Gastroesophageal sphincter (tissue), 4 donors: ENCODE measurements at regions not wholly inside any gene's neighbourhood (a gene's known extent, or its start where the extent isn't known, plus 50 kb on each side); places are given as distances from the start of the nearest gene placed in this dataset.

Source experiments
- ATAC-seq: fragments of 150-250 bp; one replicate; pipeline ENCODE4 v1.9.1; 2016; ENCODE audit warnings: mild to moderate bottlenecking, moderate library complexity
- H3K27ac ChIP-seq, 4 donors: fragments of 200-600 bp; sonication (generic) in 3 of 4; 1 replicate in 3 of 4; 2 replicates in 1 of 4; pipeline ENCODE4 v1.5.1; 2016 to 2019
- H3K27me3 ChIP-seq: fragments of 200-600 bp; sonication (generic); one replicate; pipeline ENCODE4 v1.5.1; 2019
- H3K36me3 ChIP-seq, 2 donors: fragments of 200-600 bp; sonication (generic); one replicate each; pipeline ENCODE4 v1.5.1; 2019; ENCODE audit warnings: control low read depth in 1 of 2
- H3K4me1 ChIP-seq, 3 donors: fragments of 200-600 bp; sonication (generic); 1 replicate in 2 of 3; 2 replicates in 1 of 3; pipeline ENCODE4 v1.5.1; 2016 to 2019; ENCODE audit warnings: control low read depth in 2 of 3
- H3K4me3 ChIP-seq, 2 donors: fragments of 200-600 bp; sonication (generic); one replicate each; pipeline ENCODE4 v1.5.1; 2019; ENCODE audit warnings: mild to moderate bottlenecking in 1 of 2, moderate library complexity in 1 of 2
- H3K9me3 ChIP-seq, 3 donors: fragments of 200-600 bp; sonication (generic); one replicate each; pipeline ENCODE4 v1.5.1; 2017 to 2019; ENCODE audit warnings: control low read depth in 2 of 3
- EP300 ChIP-seq: sonication (generic); formaldehyde crosslinking; IDR thresholded peaks from one replicate; pipeline ENCODE4 v1.6.1; 2017; ENCODE audit warnings: antibody characterized with exemption, mild to moderate bottlenecking
- POLR2A ChIP-seq, 2 donors: fragments of 450-650 bp; IDR thresholded peaks; one replicate each; pipeline ENCODE4 v1.6.1; 2017; ENCODE audit warnings: antibody characterized with exemption in 2 of 2, mild to moderate bottlenecking in 2 of 2, moderate library complexity in 1 of 2
- POLR2AphosphoS5 ChIP-seq: sonication (generic); formaldehyde crosslinking; IDR thresholded peaks from one replicate; pipeline ENCODE4 v1.6.1; 2017; ENCODE audit warnings: antibody characterized with exemption
- WGBS, 2 donors: methylation state at CpG; one replicate each; pipeline ENCODE4 v1.1.5; 2018; ENCODE audit warnings: low coverage in 1 of 2; 5-methylcytosine and 5-hydroxymethylcytosine counted together
- TF ChIP-seq, protein P1 (sequence below), 4 experiments: fragments of 200-600 bp in 2 of 4; fragments of 450-650 bp in 2 of 4; sonication (generic) in 1 of 4; IDR thresholded peaks; one replicate each; pipeline ENCODE4 v1.5.1; 2017 to 2019; ENCODE audit warnings: antibody characterized with exemption in 4 of 4, mild to moderate bottlenecking in 2 of 4, moderate library complexity in 2 of 4

DNA sequence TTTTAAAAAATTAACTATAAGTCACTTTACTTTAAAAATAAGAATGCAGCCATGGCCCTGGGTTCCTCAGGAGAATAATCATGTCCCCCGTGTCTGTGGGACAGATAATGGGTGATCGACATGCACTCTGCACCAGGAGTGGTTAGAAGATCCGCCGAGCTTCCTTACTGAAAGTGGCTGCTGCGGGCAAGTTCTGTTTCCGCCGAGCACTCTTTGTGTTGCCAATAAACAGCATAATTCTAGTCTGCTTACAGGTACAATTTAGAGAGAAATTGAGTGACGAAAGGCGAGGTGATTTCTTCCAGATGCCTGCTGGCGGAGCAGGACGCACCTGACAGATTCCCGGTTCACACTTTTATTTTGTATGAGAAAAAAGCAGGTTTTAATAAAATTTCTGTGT, 139.0 kb downstream of the SOX1 start:
- H3K27me3 ChIP-seq: peaks cover 87% of the 10 kb centered on the region
- no peak for TF ChIP-seq POLR2A (IDR thresholded peaks at IDR 0.05)
- no peak for TF ChIP-seq POLR2AphosphoS5
- TF ChIP-seq, protein P1, sequence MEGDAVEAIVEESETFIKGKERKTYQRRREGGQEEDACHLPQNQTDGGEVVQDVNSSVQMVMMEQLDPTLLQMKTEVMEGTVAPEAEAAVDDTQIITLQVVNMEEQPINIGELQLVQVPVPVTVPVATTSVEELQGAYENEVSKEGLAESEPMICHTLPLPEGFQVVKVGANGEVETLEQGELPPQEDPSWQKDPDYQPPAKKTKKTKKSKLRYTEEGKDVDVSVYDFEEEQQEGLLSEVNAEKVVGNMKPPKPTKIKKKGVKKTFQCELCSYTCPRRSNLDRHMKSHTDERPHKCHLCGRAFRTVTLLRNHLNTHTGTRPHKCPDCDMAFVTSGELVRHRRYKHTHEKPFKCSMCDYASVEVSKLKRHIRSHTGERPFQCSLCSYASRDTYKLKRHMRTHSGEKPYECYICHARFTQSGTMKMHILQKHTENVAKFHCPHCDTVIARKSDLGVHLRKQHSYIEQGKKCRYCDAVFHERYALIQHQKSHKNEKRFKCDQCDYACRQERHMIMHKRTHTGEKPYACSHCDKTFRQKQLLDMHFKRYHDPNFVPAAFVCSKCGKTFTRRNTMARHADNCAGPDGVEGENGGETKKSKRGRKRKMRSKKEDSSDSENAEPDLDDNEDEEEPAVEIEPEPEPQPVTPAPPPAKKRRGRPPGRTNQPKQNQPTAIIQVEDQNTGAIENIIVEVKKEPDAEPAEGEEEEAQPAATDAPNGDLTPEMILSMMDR (IDR thresholded peaks at IDR 0.05): no peak
- TF ChIP-seq EP300: no peak
- H3K4me1 ChIP-seq: no peaks in the 10 kb centered on the region
- WGBS, 2 donors: 28 to 38% methylated on average over 3 to 12 of the region's 12 CpGs
- no peak for ATAC-seq
- no peaks in the 10 kb centered on the region for H3K36me3 ChIP-seq
- no peak overlapping the region for H3K4me3 ChIP-seq
- no peak overlapping the region for H3K27ac ChIP-seq
- no peaks in the 10 kb centered on the region for H3K9me3 ChIP-seq

DNA sequence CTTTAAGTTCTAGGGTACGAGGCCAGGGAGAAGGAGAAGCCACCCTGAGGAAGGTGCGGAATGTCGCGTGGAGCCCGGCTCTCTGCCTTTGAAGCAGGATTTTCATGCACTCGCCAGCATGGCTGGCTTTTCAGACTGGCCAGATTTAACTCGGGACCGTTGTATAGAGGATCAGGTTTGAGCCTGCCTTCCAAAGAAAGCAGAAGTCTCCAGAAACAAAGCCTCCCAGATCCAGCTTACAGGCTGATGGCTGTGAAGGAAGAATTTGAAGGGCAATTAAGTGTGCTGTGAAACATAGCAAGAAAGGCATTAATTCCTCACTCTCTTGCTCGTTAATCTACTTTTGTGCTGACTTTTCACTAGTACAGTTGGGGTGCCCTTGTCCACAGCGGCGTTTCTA, 140.2 kb downstream of the SOX1 start:
- Histone ChIP-seq H3K4me3 (no peak overlapping the region), H3K4me1 (no peaks in the 10 kb centered on the region), H3K36me3 (no peaks in the 10 kb centered on the region), H3K27me3 (peaks cover 76% of the 10 kb centered on the region), H3K9me3 (no peaks in the 10 kb centered on the region), H3K27ac (no peak overlapping the region)
- TF ChIP-seq POLR2AphosphoS5 (no peak), POLR2A (IDR thresholded peaks at IDR 0.05) (no peak)
- no peak for ATAC-seq
- WGBS, 2 donors: 44 to 57% methylated on average over 10 to 11 of the region's 11 CpGs

DNA sequence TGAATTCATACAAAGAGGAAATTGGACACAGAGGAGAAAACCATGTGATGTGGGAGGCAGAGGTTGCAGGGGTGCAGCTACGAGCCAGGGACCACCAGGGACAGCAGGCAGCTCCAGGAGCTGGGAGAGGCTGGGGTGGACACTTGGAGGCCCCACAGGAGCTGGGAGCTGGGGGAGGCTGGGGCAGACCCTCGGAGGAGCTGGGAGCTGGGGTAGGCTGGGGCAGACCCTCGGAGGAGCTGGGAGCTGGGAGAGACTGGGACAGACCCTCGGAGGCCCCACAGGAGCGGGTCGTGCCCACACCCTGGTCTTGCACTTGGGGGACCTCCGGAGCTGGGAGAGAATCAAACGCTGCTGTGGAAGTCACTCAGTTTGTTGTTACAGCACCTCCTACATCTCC, 141.7 kb downstream of the SOX1 start:
- H3K27ac ChIP-seq: no peak overlapping the region
- H3K27me3 ChIP-seq: peaks cover 71% of the 10 kb centered on the region
- H3K36me3 ChIP-seq: no peaks in the 10 kb centered on the region
- no peak for ATAC-seq
- H3K9me3 ChIP-seq: no peaks in the 10 kb centered on the region
- 57 to 69% methylated on average over 4 to 7 of the region's 8 CpGs for WGBS, 2 donors
- no peak overlapping the region for H3K4me3 ChIP-seq
- TF ChIP-seq POLR2AphosphoS5 (no peak), POLR2A (IDR thresholded peaks at IDR 0.05) (no peak), EP300 (no peak)
- TF ChIP-seq, protein P1 (IDR thresholded peaks at IDR 0.05): no peak
- H3K4me1 ChIP-seq: no peaks in the 10 kb centered on the region

DNA sequence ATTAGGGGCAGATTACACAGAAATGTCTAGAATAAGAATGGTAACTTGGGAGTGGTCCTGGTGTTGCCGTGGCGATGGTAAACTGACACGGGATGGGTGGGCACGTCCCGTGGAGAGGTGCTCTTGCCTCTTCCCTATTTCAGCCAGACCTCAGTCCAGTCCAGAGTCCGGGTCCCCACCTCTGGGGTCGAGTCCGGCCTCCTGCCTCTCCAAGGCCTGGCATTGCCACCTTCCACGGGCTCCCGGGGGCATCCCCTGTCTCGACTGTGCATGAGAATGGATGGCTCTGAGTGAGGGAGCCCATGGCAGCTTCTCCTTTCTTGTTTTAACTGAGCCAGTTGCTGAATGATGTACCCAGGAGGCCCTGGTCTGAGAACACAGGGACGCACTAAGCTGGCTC, 142.3 kb downstream of the SOX1 start:
- no peaks in the 10 kb centered on the region for H3K9me3 ChIP-seq
- ATAC-seq: no peak
- H3K27ac ChIP-seq: no peak overlapping the region
- 73 to 92% methylated on average over 2 to 8 of the region's 12 CpGs for WGBS, 2 donors
- no peak overlapping the region for H3K4me3 ChIP-seq
- H3K4me1 ChIP-seq: no peaks in the 10 kb centered on the region
- TF ChIP-seq POLR2A (IDR thresholded peaks at IDR 0.05): no peak
- no peak for TF ChIP-seq EP300
- TF ChIP-seq, protein P1 (IDR thresholded peaks at IDR 0.05): no peak
- TF ChIP-seq POLR2AphosphoS5: no peak
- no peaks in the 10 kb centered on the region for H3K36me3 ChIP-seq
- H3K27me3 ChIP-seq: peaks cover 71% of the 10 kb centered on the region

DNA sequence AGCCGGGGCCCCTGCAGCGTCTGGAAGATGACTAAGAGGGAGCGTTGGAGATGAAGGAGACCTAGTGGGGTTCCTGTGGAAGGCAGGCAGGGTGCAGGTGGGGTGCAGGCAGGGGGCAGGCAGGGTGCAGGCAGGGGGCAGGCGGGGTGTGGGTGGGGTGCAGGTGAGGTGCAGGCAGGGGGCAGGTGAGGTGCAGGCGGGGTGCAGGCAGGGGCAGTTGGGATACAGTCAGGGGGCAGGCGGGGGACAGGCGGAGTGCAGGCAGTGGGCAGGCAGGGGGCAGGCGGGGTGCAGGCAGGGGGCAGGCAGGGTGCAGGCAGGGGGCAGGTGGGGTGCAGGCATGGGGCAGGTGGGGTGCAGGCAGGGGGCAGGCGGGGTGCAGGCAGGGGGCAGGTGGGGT, 142.8 kb downstream of the SOX1 start:
- Histone ChIP-seq H3K27ac (no peak overlapping the region), H3K9me3 (no peaks in the 10 kb centered on the region), H3K36me3 (no peaks in the 10 kb centered on the region), H3K27me3 (peaks cover 71% of the 10 kb centered on the region), H3K4me3 (no peak overlapping the region), H3K4me1 (no peaks in the 10 kb centered on the region)
- no peak for ATAC-seq
- WGBS, 2 donors: 53% methylated on average over 3 of the region's 9 CpGs; no CpG with 5 or more reads in 1 of the 2 donors
- TF ChIP-seq EP300: no peak
- TF ChIP-seq, protein P1 (IDR thresholded peaks at IDR 0.05): no peak
- TF ChIP-seq POLR2AphosphoS5: no peak

DNA sequence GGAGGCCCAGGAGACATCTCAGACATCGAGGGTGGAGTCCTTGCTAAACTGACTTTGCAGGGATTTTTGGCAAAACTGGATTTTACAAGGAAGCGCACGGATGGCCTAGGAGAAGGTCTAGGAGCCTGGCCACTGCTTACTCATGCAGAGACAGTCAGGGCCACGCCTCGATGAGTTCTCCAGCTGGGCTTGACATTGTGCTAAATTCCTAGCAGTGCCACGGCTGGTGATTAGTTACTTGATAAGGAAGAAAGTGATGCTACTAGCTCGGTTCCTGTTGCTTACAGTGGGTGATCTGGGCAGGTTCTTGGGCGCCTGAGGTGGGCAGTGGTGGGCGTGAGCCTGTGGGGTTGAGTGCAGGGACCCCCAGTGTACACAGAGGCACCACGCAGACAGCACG, 143.4 kb downstream of the SOX1 start:
- H3K27ac ChIP-seq: no peak overlapping the region
- no peaks in the 10 kb centered on the region for H3K4me1 ChIP-seq
- no peak overlapping the region for H3K4me3 ChIP-seq
- no peaks in the 10 kb centered on the region for H3K9me3 ChIP-seq
- TF ChIP-seq, protein P1 (IDR thresholded peaks at IDR 0.05): no peak
- no peak for TF ChIP-seq EP300
- no peak for TF ChIP-seq POLR2AphosphoS5
- no peak for TF ChIP-seq POLR2A (IDR thresholded peaks at IDR 0.05)
- no peak for ATAC-seq
- peaks cover 68% of the 10 kb centered on the region for H3K27me3 ChIP-seq
- no peaks in the 10 kb centered on the region for H3K36me3 ChIP-seq
- 54 to 62% methylated on average over 7 to 8 of the region's 11 CpGs for WGBS, 2 donors
